A549 (cell line): ENCODE measurements at regions not wholly inside any gene's neighbourhood (a gene's known extent, or its start where the extent isn't known, plus 50 kb on each side); places are given as distances from the start of the nearest gene placed in this dataset.

Experiments used
- BHLHE40 ChIP-seq: IDR thresholded peaks from 2 replicates; pipeline ENCODE4 v1.6.1; 2012; ENCODE audit warnings: low read depth, low read length, inconsistent platforms
- CTCF ChIP-seq: fragments of >200 bp; sonication (Bioruptor Twin); formaldehyde crosslinking; IDR thresholded peaks from 3 replicates; pipeline ENCODE4 v1.5.1; 2016
- ESRRA ChIP-seq: fragments of 150-350 bp; IDR thresholded peaks from 2 replicates; pipeline ENCODE4 v1.6.1; 2014; ENCODE audit warnings: mild to moderate bottlenecking, low read length, borderline replicate concordance
- KDM5A ChIP-seq: fragments of 200-600 bp; sonication (generic); IDR thresholded peaks from 2 replicates; pipeline ENCODE4 v1.6.1; 2016; ENCODE audit warnings: antibody characterized with exemption, mild to moderate bottlenecking
- MAX ChIP-seq: IDR thresholded peaks from 2 replicates; pipeline ENCODE4 v1.6.1; 2012
- POLR2A ChIP-seq: IDR thresholded peaks from 2 replicates; pipeline ENCODE4 v1.6.1; 2012; ENCODE audit warnings: mild to moderate bottlenecking, low read length
- POLR2AphosphoS2 ChIP-seq: conservative IDR thresholded peaks from 2 replicates; pipeline ENCODE4 v1.6.1; 2012; ENCODE audit warnings: low read length, improper control_type of control experiment, inconsistent platforms
- RFX5 ChIP-seq: fragments of 450-650 bp; IDR thresholded peaks from 2 replicates; pipeline ENCODE4 v1.7.1; 2014; ENCODE audit warnings: antibody characterized with exemption, mild to moderate bottlenecking, moderate library complexity
- RNF2 ChIP-seq: fragments of 200-600 bp; sonication (generic); IDR thresholded peaks from 2 replicates; pipeline ENCODE4 v1.6.1; 2016; ENCODE audit warnings: low read depth, mild to moderate bottlenecking, antibody characterized with exemption, moderate library complexity, borderline replicate concordance
- TF ChIP-seq, protein P1 (sequence below): IDR thresholded peaks from 2 replicates; pipeline ENCODE4 v1.6.1; 2012
- TF ChIP-seq, protein P2 (sequence below): fragments of 450-650 bp; IDR thresholded peaks from 2 replicates; pipeline ENCODE4 v1.6.1; 2014; ENCODE audit warnings: antibody characterized with exemption

DNA sequence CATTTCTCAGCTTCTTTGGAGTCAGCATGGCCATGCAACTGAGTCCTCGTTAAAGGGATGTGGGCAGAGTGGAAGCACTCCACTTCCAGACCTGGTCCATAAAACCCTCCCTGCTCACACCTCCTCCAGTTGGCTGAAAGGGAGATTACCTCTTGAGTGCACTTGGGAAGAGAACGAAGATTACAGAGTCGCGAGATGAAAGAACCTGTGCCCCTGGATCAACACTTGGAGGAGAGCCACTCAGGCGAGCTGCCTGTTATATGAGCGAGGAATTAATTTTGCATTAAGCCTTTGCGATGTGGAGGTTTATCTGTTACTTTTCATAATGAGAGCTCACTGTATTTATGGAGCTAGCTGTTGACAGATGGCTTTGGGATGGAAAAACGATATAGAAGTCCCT is 147.9 kb downstream of the MAF start:
- TF ChIP-seq CTCF (no peak), ESRRA (no peak), KDM5A (no peak), BHLHE40 (no peak), RNF2 (no peak), POLR2AphosphoS2 (no peak), MAX (no peak), RFX5 (no peak), POLR2A (no peak)
- TF ChIP-seq, protein P1, sequence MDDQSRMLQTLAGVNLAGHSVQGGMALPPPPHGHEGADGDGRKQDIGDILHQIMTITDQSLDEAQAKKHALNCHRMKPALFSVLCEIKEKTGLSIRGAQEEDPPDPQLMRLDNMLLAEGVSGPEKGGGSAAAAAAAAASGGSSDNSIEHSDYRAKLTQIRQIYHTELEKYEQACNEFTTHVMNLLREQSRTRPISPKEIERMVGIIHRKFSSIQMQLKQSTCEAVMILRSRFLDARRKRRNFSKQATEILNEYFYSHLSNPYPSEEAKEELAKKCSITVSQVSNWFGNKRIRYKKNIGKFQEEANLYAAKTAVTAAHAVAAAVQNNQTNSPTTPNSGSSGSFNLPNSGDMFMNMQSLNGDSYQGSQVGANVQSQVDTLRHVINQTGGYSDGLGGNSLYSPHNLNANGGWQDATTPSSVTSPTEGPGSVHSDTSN: no peak
- TF ChIP-seq, protein P2, sequence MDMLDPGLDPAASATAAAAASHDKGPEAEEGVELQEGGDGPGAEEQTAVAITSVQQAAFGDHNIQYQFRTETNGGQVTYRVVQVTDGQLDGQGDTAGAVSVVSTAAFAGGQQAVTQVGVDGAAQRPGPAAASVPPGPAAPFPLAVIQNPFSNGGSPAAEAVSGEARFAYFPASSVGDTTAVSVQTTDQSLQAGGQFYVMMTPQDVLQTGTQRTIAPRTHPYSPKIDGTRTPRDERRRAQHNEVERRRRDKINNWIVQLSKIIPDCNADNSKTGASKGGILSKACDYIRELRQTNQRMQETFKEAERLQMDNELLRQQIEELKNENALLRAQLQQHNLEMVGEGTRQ: no peak
